ENCODE measurements at regions not wholly inside any gene's neighbourhood (a gene's known extent, or its start where the extent isn't known, plus 50 kb on each side); places are given as distances from the start of the nearest gene placed in this dataset.

GRCh38 chr3:174377096-174377495 lies 482.0 kb upstream of the NAALADL2 start:
- Histone ChIP-seq H3K36me3 (ENCODE audit: low read length) (no peaks in the 10 kb centered on the region), H3K9me2 (replicated peaks; ENCODE audit: insufficient read depth, low read length) (no peaks in the 10 kb centered on the region), H4K20me1 (ENCODE audit: low read depth, low read length) (no peaks in the 10 kb centered on the region), H3K27me3 (ENCODE audit: low read length) (no peaks in the 10 kb centered on the region), H3K4me2 (ENCODE audit: low read depth, low read length, poor library complexity, severe bottlenecking) (no peak overlapping the region), H3F3A (ENCODE audit: insufficient read depth) (no peaks in the 10 kb centered on the region), H3K9me3 (ENCODE audit: insufficient read depth, low read length) (no peaks in the 10 kb centered on the region), H2AFZ (ENCODE audit: low read depth, low read length, severe bottlenecking) (no peak overlapping the region), H3K27ac (ENCODE audit: low read depth, low read length) (no peak overlapping the region), H3K79me2 (ENCODE audit: insufficient read depth, low read length) (no peaks in the 10 kb centered on the region), H3K9ac (ENCODE audit: low read length) (no peak overlapping the region), H3K4me3 (ENCODE audit: insufficient read depth, low read length, poor library complexity, severe bottlenecking) (no peak overlapping the region)
- TF ChIP-seq EZH2phosphoT487 (conservative IDR thresholded peaks at IDR 0.05; ENCODE audit: low read length) = no peak
- TF ChIP-seq, protein P1, sequence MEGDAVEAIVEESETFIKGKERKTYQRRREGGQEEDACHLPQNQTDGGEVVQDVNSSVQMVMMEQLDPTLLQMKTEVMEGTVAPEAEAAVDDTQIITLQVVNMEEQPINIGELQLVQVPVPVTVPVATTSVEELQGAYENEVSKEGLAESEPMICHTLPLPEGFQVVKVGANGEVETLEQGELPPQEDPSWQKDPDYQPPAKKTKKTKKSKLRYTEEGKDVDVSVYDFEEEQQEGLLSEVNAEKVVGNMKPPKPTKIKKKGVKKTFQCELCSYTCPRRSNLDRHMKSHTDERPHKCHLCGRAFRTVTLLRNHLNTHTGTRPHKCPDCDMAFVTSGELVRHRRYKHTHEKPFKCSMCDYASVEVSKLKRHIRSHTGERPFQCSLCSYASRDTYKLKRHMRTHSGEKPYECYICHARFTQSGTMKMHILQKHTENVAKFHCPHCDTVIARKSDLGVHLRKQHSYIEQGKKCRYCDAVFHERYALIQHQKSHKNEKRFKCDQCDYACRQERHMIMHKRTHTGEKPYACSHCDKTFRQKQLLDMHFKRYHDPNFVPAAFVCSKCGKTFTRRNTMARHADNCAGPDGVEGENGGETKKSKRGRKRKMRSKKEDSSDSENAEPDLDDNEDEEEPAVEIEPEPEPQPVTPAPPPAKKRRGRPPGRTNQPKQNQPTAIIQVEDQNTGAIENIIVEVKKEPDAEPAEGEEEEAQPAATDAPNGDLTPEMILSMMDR (IDR thresholded peaks at IDR 0.05; ENCODE audit: insufficient read depth, low read length, poor library complexity, severe bottlenecking) = no peak

DNA sequence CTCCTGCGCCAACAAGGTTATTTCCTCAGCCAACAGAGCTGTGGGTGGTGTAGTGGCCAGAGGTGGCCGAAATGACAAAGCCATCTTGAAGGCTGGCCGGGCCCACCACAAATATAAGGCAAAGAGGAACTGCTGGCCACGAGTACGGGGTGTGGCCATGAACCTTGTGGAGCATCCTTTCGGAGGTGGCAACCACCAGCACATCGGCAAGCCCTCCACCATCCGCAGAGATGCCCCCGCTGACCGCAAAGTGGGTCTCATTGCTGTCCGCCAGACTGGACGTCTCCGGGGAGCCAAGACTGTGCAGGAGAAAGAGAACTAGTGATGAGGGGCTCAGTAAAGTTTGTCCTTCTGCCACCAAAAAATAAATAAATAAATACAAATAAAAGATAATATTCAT lies 481.4 kb upstream of the NAALADL2 start:
- H3K9me2 ChIP-seq (replicated peaks; ENCODE audit: insufficient read depth, low read length) = no peaks in the 10 kb centered on the region
- H3K27me3 ChIP-seq (ENCODE audit: low read length) = no peaks in the 10 kb centered on the region
- H3F3A ChIP-seq (ENCODE audit: insufficient read depth) = no peaks in the 10 kb centered on the region
- H3K4me3 ChIP-seq (ENCODE audit: insufficient read depth, low read length, poor library complexity, severe bottlenecking) = no peak overlapping the region
- no peak overlapping the region for H2AFZ ChIP-seq (ENCODE audit: low read depth, low read length, severe bottlenecking)
- no peaks in the 10 kb centered on the region for H3K36me3 ChIP-seq (ENCODE audit: low read length)
- no peaks in the 10 kb centered on the region for H3K9me3 ChIP-seq (ENCODE audit: insufficient read depth, low read length)
- H3K27ac ChIP-seq (ENCODE audit: low read depth, low read length) = no peak overlapping the region
- H3K4me2 ChIP-seq (ENCODE audit: low read depth, low read length, poor library complexity, severe bottlenecking) = no peak overlapping the region
- H3K9ac ChIP-seq (ENCODE audit: low read length) = no peak overlapping the region
- no peaks in the 10 kb centered on the region for H3K79me2 ChIP-seq (ENCODE audit: insufficient read depth, low read length)
- TF ChIP-seq EZH2phosphoT487 (conservative IDR thresholded peaks at IDR 0.05; ENCODE audit: low read length) = no peak
- TF ChIP-seq, protein P1 (IDR thresholded peaks at IDR 0.05; ENCODE audit: insufficient read depth, low read length, poor library complexity, severe bottlenecking) = no peak
- H4K20me1 ChIP-seq (ENCODE audit: low read depth, low read length) = no peaks in the 10 kb centered on the region

DNA sequence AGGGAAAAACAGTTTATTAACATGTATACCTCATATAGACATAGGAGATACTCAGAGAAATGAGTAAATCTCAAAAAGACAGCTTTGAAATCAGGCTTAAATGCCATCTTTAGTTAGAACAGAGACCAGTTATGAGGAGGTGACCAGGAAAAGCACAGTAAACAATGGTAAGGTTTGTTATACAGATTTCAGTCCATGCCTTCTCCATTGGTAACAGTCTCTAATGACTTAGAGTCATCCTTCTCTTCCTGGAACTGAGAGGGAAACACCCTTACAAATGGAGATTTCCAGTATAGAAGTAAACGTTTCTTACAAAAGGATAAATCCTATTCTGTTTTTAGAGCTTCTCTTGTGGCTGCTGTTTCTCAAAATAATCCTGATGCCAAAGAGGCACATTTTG lies 476.3 kb upstream of the NAALADL2 start:
- no peak overlapping the region for H3K4me2 ChIP-seq (ENCODE audit: low read depth, low read length, poor library complexity, severe bottlenecking)

More for the DNA sequence above, 476.3 kb upstream of the NAALADL2 start:
- Histone ChIP-seq H2AFZ (ENCODE audit: low read depth, low read length, severe bottlenecking) (no peak overlapping the region), H3K9me3 (ENCODE audit: insufficient read depth, low read length) (no peaks in the 10 kb centered on the region), H3K27ac (ENCODE audit: low read depth, low read length) (no peak overlapping the region), H3F3A (ENCODE audit: insufficient read depth) (no peaks in the 10 kb centered on the region), H3K36me3 (ENCODE audit: low read length) (no peaks in the 10 kb centered on the region), H4K20me1 (ENCODE audit: low read depth, low read length) (no peaks in the 10 kb centered on the region), H3K4me3 (ENCODE audit: insufficient read depth, low read length, poor library complexity, severe bottlenecking) (no peak overlapping the region), H3K9ac (ENCODE audit: low read length) (no peak overlapping the region), H3K27me3 (ENCODE audit: low read length) (no peaks in the 10 kb centered on the region), H3K9me2 (replicated peaks; ENCODE audit: insufficient read depth, low read length) (no peaks in the 10 kb centered on the region), H3K79me2 (ENCODE audit: insufficient read depth, low read length) (no peaks in the 10 kb centered on the region)
- TF ChIP-seq, protein P1 (IDR thresholded peaks at IDR 0.05; ENCODE audit: insufficient read depth, low read length, poor library complexity, severe bottlenecking) = no peak
- TF ChIP-seq EZH2phosphoT487 (conservative IDR thresholded peaks at IDR 0.05; ENCODE audit: low read length) = no peak
